ENCODE measurements at regions not wholly inside any gene's neighbourhood (a gene's known extent, or its start where the extent isn't known, plus 50 kb on each side); places are given as distances from the start of the nearest gene placed in this dataset.

DNA sequence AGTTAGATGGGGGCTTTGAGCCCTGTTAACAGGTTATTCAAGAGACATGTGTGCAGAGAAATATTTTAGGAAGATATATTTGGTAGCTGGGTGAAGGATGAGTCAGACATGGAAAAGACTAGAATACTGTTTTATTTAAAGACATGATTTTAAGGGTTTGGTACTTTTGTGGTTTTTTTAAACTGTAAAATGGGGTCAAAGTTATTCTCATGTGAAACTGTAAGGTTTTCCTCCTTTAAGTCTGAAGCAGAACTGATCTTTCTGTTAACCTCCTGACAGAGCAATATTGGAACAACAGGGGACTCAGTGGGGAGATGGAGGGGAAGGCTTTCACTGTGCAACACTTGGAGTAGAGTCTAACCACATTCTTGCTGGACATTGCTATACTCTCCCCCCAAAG, 112.4 kb upstream of the LSM6 start:
- ChIA-PET POLR2A (no interaction called here), CTCF (interaction anchor here (1.4 kb wide), 1 partner anchor 16 kb away, joined by 3 read pairs; no protein-coding TSS in a partner anchor)
- peak overlapping the region; percentile 16 for H3K4me2 ChIP-seq (replicated peaks; ENCODE audit: low read depth, low read length, poor library complexity, severe bottlenecking)
- H3K4me1 ChIP-seq (ENCODE audit: control insufficient read depth in 2 of 2, insufficient read depth in 2 of 2, low read length in 2 of 2), result peaks cover 54 to 57% of the 10 kb centered on the region in 2 donors
- intact Hi-C loops (cut with micrococcal nuclease), result loop anchor here (5.0 kb wide), 3 partner anchors 36 to 126 kb away; partner anchors contain the start of genes LSM6 and ZNF827
- H3K27me3 ChIP-seq (replicated peaks in 1 of 4; ENCODE audit: control extremely low read depth in 1 of 4, control insufficient read depth in 3 of 4, insufficient read depth in 4 of 4, low read length in 3 of 4), result peaks cover 0 to 2% (median 0%) of the 10 kb centered on the region in 4 experiments
- peak overlapping the region in 1 of 5 experiments; percentile 23 for H3K4me3 ChIP-seq (ENCODE audit: control extremely low read depth in 1 of 5, extremely low read depth in 1 of 5, insufficient read depth in 1 of 5, low read depth in 2 of 5, low read length in 4 of 5)
- H3K9me3 ChIP-seq (ENCODE audit: control extremely low read depth in 1 of 3, control insufficient read depth in 2 of 3, insufficient read depth in 1 of 3, low read length in 2 of 3), result peaks cover 0 to 2% (median 0%) of the 10 kb centered on the region in 3 donors
- no peaks in the 10 kb centered on the region for H3K36me3 ChIP-seq (replicated peaks in 1 of 2; ENCODE audit: control extremely low read depth in 1 of 2, control insufficient read depth in 1 of 2, extremely low read depth in 1 of 2, insufficient read depth in 2 of 2, low read length in 1 of 2)
- no peaks in the 10 kb centered on the region for H3K27me3 Mint-ChIP-seq
- no peak overlapping the region for H3K4me3 Mint-ChIP-seq
- no peak for DNase-seq
- H4K20me1 ChIP-seq (ENCODE audit: control insufficient read depth, insufficient read depth, low read length, poor library complexity, severe bottlenecking), result no peaks in the 10 kb centered on the region
- no peak for ATAC-seq (ENCODE audit: low read depth)
- TF ChIP-seq EZH2 (IDR thresholded peaks at IDR 0.05; ENCODE audit: borderline replicate concordance, insufficient read depth, low read depth, low read length, poor library complexity, severe bottlenecking) (no peak), CTCF (IDR thresholded peaks at IDR 0.05) (no peak)
- no peak overlapping the region for H3K27ac ChIP-seq (ENCODE audit: low read length in 2 of 2)
- no peaks in the 10 kb centered on the region for H3K9me3 Mint-ChIP-seq (ENCODE audit: insufficient read depth)
- peak overlapping the region; percentile 22 for H3K27ac Mint-ChIP-seq
- H3K4me1 Mint-ChIP-seq, result peaks cover 30% of the 10 kb centered on the region
- H3K9ac ChIP-seq (ENCODE audit: low read length), result no peak overlapping the region
- H2AFZ ChIP-seq (ENCODE audit: insufficient read depth, low read depth, low read length, poor library complexity, severe bottlenecking), result no peak overlapping the region
- no peaks in the 10 kb centered on the region for H3K79me2 ChIP-seq (ENCODE audit: control insufficient read depth, insufficient read depth, low read length)

GRCh38 chr4:146062340-146062739, 113.2 kb upstream of the LSM6 start:
- H3K4me3 Mint-ChIP-seq, result peak overlapping the region; percentile 40
- H3K27ac Mint-ChIP-seq, result no peak overlapping the region
- intact Hi-C loops (cut with micrococcal nuclease), result loop anchor here (5.0 kb wide), 3 partner anchors 35 to 125 kb away; partner anchors contain the start of genes LSM6 and ZNF827
- TF ChIP-seq CTCF (IDR thresholded peaks at IDR 0.05) (no peak), EZH2 (IDR thresholded peaks at IDR 0.05; ENCODE audit: borderline replicate concordance, insufficient read depth, low read depth, low read length, poor library complexity, severe bottlenecking) (no peak)
- WGBS (ENCODE audit: insufficient coverage), result 94% methylated on average over 2 of the region's 2 CpGs
- no peak overlapping the region for H2AFZ ChIP-seq (ENCODE audit: insufficient read depth, low read depth, low read length, poor library complexity, severe bottlenecking)
- peaks cover 30% of the 10 kb centered on the region for H3K4me1 Mint-ChIP-seq
- H3K9me3 ChIP-seq (ENCODE audit: control extremely low read depth in 1 of 3, control insufficient read depth in 2 of 3, insufficient read depth in 1 of 3, low read length in 2 of 3), result peaks cover 0 to 2% (median 0%) of the 10 kb centered on the region in 3 donors
- no peaks in the 10 kb centered on the region for H3K36me3 ChIP-seq (replicated peaks in 1 of 2; ENCODE audit: control extremely low read depth in 1 of 2, control insufficient read depth in 1 of 2, extremely low read depth in 1 of 2, insufficient read depth in 2 of 2, low read length in 1 of 2)
- H3K79me2 ChIP-seq (ENCODE audit: control insufficient read depth, insufficient read depth, low read length), result no peaks in the 10 kb centered on the region
- H3K9me3 Mint-ChIP-seq (ENCODE audit: insufficient read depth), result no peaks in the 10 kb centered on the region
- H3K27ac ChIP-seq (ENCODE audit: low read length in 2 of 2), result no peak overlapping the region
- peak overlapping the region; percentile 30 for H3K4me2 ChIP-seq (replicated peaks; ENCODE audit: low read depth, low read length, poor library complexity, severe bottlenecking)
- no peaks in the 10 kb centered on the region for H4K20me1 ChIP-seq (ENCODE audit: control insufficient read depth, insufficient read depth, low read length, poor library complexity, severe bottlenecking)
- H3K9ac ChIP-seq (ENCODE audit: low read length), result no peak overlapping the region
- DNase-seq (peak; percentile 35), ATAC-seq (ENCODE audit: low read depth) (no peak)
- ChIA-PET POLR2A (no interaction called here), CTCF (interaction anchor here (1.0 kb wide), 1 partner anchor 33 kb away, joined by 4 read pairs; no protein-coding TSS in a partner anchor)
- H3K27me3 ChIP-seq (replicated peaks in 1 of 4; ENCODE audit: control extremely low read depth in 1 of 4, control insufficient read depth in 3 of 4, insufficient read depth in 4 of 4, low read length in 3 of 4), result peaks cover 0 to 2% (median 0%) of the 10 kb centered on the region in 4 experiments
- no peaks in the 10 kb centered on the region for H3K27me3 Mint-ChIP-seq
- H3K4me1 ChIP-seq (ENCODE audit: control insufficient read depth in 2 of 2, insufficient read depth in 2 of 2, low read length in 2 of 2), result peaks cover 58 to 60% of the 10 kb centered on the region in 2 donors
- H3K4me3 ChIP-seq (ENCODE audit: control extremely low read depth in 1 of 5, extremely low read depth in 1 of 5, insufficient read depth in 1 of 5, low read depth in 2 of 5, low read length in 4 of 5), result no peak overlapping the region
